Smooth muscle cell (in vitro differentiated cells): ENCODE measurements at regions not wholly inside any gene's neighbourhood (a gene's known extent, or its start where the extent isn't known, plus 50 kb on each side); places are given as distances from the start of the nearest gene placed in this dataset.

ENCODE experiments used
- DNase-seq: peaks from one replicate; lab custom pipeline; 2025; ENCODE audit not compliant: unreplicated experiment; lab: John Stamatoyannopoulos, UW
- H2AFZ ChIP-seq: fragments of 200-600 bp; sonication (generic); 2 replicates; pipeline ENCODE4 v1.6.0; 2016; ENCODE audit warnings: antibody characterized with exemption, low read depth, mild to moderate bottlenecking
- H3F3A ChIP-seq: fragments of 200-600 bp; sonication (generic); 2 replicates; pipeline ENCODE4 v1.6.0; 2017; ENCODE audit warnings: antibody characterized with exemption, low read depth
- H3K27ac ChIP-seq: fragments of 200-600 bp; sonication (generic); 2 replicates; pipeline ENCODE4 v1.5.1; 2016; ENCODE audit warnings: low read depth, mild to moderate bottlenecking
- H3K27me3 ChIP-seq: fragments of 200-600 bp; sonication (generic); 2 replicates; pipeline ENCODE4 v1.6.1; 2016; ENCODE audit warnings: low read depth, mild to moderate bottlenecking
- H3K36me3 ChIP-seq: fragments of 200-600 bp; sonication (generic); 2 replicates; pipeline ENCODE4 v1.5.1; 2016; ENCODE audit warnings: low read depth
- H3K4me1 ChIP-seq: fragments of 200-600 bp; sonication (generic); 2 replicates; pipeline ENCODE4 v1.5.1; 2016; ENCODE audit warnings: low read depth
- H3K4me2 ChIP-seq: fragments of 200-600 bp; sonication (generic); 2 replicates; pipeline ENCODE4 v1.6.0; 2016; ENCODE audit warnings: mild to moderate bottlenecking
- H3K4me3 ChIP-seq: fragments of 200-600 bp; sonication (generic); 2 replicates; pipeline ENCODE4 v1.5.1; 2016; ENCODE audit warnings: mild to moderate bottlenecking
- H3K79me2 ChIP-seq: fragments of 200-600 bp; sonication (generic); 2 replicates; pipeline ENCODE4 v1.6.0; 2016; ENCODE audit warnings: low read depth, mild to moderate bottlenecking
- H3K9ac ChIP-seq: fragments of 200-600 bp; sonication (generic); 2 replicates; pipeline ENCODE4 v1.6.0; 2016; ENCODE audit warnings: low read depth
- H3K9me3 ChIP-seq: fragments of 200-600 bp; sonication (generic); replicated peaks from 2 replicates; pipeline ENCODE4 v1.5.1; 2016; ENCODE audit warnings: low read depth
- H4K20me1 ChIP-seq: fragments of 200-600 bp; sonication (generic); 2 replicates; pipeline ENCODE4 v1.6.0; 2016; ENCODE audit warnings: low read depth
- WGBS: methylation state at CpG from one replicate; pipeline ENCODE4 v1.1.7; 2016; ENCODE audit warnings: low lambda C conversion rate; 5-methylcytosine and 5-hydroxymethylcytosine counted together
- TF ChIP-seq, protein P1 (sequence below): fragments of 200-600 bp; sonication (generic); IDR thresholded peaks from 2 replicates; pipeline ENCODE4 v1.5.1; 2017; ENCODE audit warnings: borderline replicate concordance, mild to moderate bottlenecking, antibody characterized with exemption; ENCODE audit not compliant: insufficient read depth, poor library complexity, severe bottlenecking

- Histone ChIP-seq H4K20me1 (no peaks in the 10 kb centered on the region), H3K4me1 (no peaks in the 10 kb centered on the region), H3K27ac (no peak overlapping the region), H2AFZ (no peak overlapping the region), H3K9ac (no peak overlapping the region), H3K4me3 (no peak overlapping the region), H3K36me3 (no peaks in the 10 kb centered on the region), H3K79me2 (no peaks in the 10 kb centered on the region), H3K9me3 (no peaks in the 10 kb centered on the region), H3F3A (no peaks in the 10 kb centered on the region), H3K27me3 (no peaks in the 10 kb centered on the region), H3K4me2 (no peak overlapping the region)
- TF ChIP-seq, protein P1, sequence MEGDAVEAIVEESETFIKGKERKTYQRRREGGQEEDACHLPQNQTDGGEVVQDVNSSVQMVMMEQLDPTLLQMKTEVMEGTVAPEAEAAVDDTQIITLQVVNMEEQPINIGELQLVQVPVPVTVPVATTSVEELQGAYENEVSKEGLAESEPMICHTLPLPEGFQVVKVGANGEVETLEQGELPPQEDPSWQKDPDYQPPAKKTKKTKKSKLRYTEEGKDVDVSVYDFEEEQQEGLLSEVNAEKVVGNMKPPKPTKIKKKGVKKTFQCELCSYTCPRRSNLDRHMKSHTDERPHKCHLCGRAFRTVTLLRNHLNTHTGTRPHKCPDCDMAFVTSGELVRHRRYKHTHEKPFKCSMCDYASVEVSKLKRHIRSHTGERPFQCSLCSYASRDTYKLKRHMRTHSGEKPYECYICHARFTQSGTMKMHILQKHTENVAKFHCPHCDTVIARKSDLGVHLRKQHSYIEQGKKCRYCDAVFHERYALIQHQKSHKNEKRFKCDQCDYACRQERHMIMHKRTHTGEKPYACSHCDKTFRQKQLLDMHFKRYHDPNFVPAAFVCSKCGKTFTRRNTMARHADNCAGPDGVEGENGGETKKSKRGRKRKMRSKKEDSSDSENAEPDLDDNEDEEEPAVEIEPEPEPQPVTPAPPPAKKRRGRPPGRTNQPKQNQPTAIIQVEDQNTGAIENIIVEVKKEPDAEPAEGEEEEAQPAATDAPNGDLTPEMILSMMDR = no peak
- DNase-seq = no peak
- 73% methylated on average over 6 of the region's 6 CpGs for WGBS
Measured at GRCh38 chr10:71035511-71036296, 147.3 kb upstream of the PCBD1 start.

GRCh38 chr10:71036297-71036966 is 148.1 kb upstream of the PCBD1 start:
- H3K4me3 ChIP-seq = no peak overlapping the region
- no peaks in the 10 kb centered on the region for H4K20me1 ChIP-seq
- no peaks in the 10 kb centered on the region for H3K27me3 ChIP-seq
- 87% methylated on average over 8 of the region's 8 CpGs for WGBS
- H2AFZ ChIP-seq = no peak overlapping the region
- H3K4me1 ChIP-seq = no peaks in the 10 kb centered on the region
- no peak overlapping the region for H3K4me2 ChIP-seq
- no peaks in the 10 kb centered on the region for H3F3A ChIP-seq
- no peak overlapping the region for H3K9ac ChIP-seq
- no peak overlapping the region for H3K27ac ChIP-seq
- H3K79me2 ChIP-seq = no peaks in the 10 kb centered on the region
- no peak for DNase-seq
- TF ChIP-seq, protein P1 = no peak
- no peaks in the 10 kb centered on the region for H3K36me3 ChIP-seq
- no peaks in the 10 kb centered on the region for H3K9me3 ChIP-seq

DNA sequence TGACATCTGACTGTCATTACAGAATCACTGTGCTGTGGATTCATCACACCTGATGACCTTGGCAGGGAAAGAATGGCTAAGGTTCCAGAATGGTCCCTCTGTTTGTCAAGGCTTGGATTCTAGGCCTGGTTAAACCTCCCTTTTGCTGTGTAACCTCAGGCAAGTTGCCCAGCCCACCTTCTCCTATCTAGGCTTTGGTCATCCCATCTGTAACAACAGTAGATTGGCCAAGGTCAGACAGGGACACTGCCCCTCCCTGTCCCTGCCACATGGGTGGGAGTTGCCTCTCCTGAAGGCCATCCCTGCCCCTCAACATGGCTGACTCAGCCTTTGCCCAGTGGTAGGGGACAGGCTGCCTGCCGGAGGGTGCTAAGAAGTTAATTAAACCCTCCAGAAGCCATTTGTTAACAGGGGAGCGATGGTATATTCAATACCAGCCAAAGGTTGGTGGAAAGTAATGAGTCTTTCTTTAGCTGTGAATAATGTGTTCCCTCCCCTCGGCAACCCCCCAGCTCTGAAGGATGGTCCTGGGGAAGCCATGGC is 149.8 kb upstream of the PCBD1 start:
- 93% methylated on average over 3 of the region's 3 CpGs for WGBS
- H3K27me3 ChIP-seq = no peaks in the 10 kb centered on the region
- no peaks in the 10 kb centered on the region for H3K9me3 ChIP-seq
- H3F3A ChIP-seq = no peaks in the 10 kb centered on the region
- H2AFZ ChIP-seq = no peak overlapping the region
- H3K36me3 ChIP-seq = no peaks in the 10 kb centered on the region
- no peak overlapping the region for H3K9ac ChIP-seq
- no peak overlapping the region for H3K4me3 ChIP-seq
- no peaks in the 10 kb centered on the region for H3K79me2 ChIP-seq
- H3K27ac ChIP-seq = no peak overlapping the region
- no peaks in the 10 kb centered on the region for H3K4me1 ChIP-seq
- DNase-seq = no peak
- H3K4me2 ChIP-seq = no peak overlapping the region
- TF ChIP-seq, protein P1 = no peak
- H4K20me1 ChIP-seq = no peaks in the 10 kb centered on the region
